ENCODE measurements at regions not wholly inside any gene's neighbourhood (a gene's known extent, or its start where the extent isn't known, plus 50 kb on each side); places are given as distances from the start of the nearest gene placed in this dataset.

GRCh38 chr5:74403771-74404170 lies 236.8 kb downstream of the ENC1 start:
- Mint-ChIP-seq H3K27me3 (ENCODE audit: insufficient read depth, unreplicated experiment) (no peaks in the 10 kb centered on the region), H3K27ac (ENCODE audit: unreplicated experiment) (no peak overlapping the region), H3K36me3 (ENCODE audit: insufficient read depth, unreplicated experiment) (no peaks in the 10 kb centered on the region), H3K4me1 (ENCODE audit: low read depth, unreplicated experiment) (peaks cover 21% of the 10 kb centered on the region), H3K9me3 (ENCODE audit: unreplicated experiment) (no peaks in the 10 kb centered on the region), H3K4me3 (ENCODE audit: unreplicated experiment) (no peak overlapping the region)
- ChIA-PET POLR2A (no interaction called here), CTCF (no interaction called here)
- H3K27me3 ChIP-seq (replicated peaks; ENCODE audit: control insufficient read depth, insufficient read depth, low read length): no peaks in the 10 kb centered on the region
- no TSS peak for BruUV-seq (replicated peaks)
- no peaks in the 10 kb centered on the region for H3K9me3 ChIP-seq
- intact Hi-C loops (cut with micrococcal nuclease; ENCODE audit: unreplicated experiment): no loop called here
- DNase-seq: no peak
- H3K4me1 ChIP-seq: peaks cover 33% of the 10 kb centered on the region
- TF ChIP-seq, protein P1, sequence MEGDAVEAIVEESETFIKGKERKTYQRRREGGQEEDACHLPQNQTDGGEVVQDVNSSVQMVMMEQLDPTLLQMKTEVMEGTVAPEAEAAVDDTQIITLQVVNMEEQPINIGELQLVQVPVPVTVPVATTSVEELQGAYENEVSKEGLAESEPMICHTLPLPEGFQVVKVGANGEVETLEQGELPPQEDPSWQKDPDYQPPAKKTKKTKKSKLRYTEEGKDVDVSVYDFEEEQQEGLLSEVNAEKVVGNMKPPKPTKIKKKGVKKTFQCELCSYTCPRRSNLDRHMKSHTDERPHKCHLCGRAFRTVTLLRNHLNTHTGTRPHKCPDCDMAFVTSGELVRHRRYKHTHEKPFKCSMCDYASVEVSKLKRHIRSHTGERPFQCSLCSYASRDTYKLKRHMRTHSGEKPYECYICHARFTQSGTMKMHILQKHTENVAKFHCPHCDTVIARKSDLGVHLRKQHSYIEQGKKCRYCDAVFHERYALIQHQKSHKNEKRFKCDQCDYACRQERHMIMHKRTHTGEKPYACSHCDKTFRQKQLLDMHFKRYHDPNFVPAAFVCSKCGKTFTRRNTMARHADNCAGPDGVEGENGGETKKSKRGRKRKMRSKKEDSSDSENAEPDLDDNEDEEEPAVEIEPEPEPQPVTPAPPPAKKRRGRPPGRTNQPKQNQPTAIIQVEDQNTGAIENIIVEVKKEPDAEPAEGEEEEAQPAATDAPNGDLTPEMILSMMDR (IDR thresholded peaks at IDR 0.05; ENCODE audit: insufficient read depth in 1 of 2, low read depth in 1 of 2, low read length in 1 of 2, severe bottlenecking in 1 of 2, unreplicated experiment in 1 of 2): no peak
- H3K4me3 ChIP-seq (ENCODE audit: low read depth, low read length): no peak overlapping the region
- no peaks in the 10 kb centered on the region; the same call in 1 of the 2 replicates for H3K36me3 ChIP-seq (ENCODE audit: control insufficient read depth, insufficient read depth, low read length)

DNA sequence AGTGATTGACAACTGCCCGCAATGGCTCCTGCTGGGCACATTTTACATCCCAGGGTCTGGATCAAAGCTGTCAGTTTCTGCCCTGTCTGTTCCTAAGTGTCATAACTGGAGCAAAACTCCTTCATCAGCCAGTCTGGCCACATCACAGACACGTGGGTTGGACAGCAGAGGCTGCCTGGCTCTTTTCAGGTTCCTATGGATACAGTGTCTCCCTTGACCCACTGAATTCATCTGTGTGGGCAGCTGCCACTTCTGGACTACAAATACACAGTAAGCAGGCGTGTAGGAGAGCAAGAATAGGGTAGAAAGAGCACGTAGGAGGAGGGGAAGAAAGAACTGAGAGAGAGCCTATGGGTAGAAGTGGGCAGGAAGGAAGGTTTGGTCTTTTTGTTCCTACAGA lies 238.0 kb downstream of the ENC1 start:
- ChIA-PET POLR2A (no interaction called here), CTCF (interaction anchor here (0.6 kb wide), 1 partner anchor 247 kb away, joined by 3 read pairs; no protein-coding TSS in a partner anchor)
- no peak overlapping the region for H3K4me3 Mint-ChIP-seq (ENCODE audit: unreplicated experiment)
- H3K9me3 ChIP-seq: no peaks in the 10 kb centered on the region
- peaks cover 14% of the 10 kb centered on the region for H3K4me1 Mint-ChIP-seq (ENCODE audit: low read depth, unreplicated experiment)
- H3K36me3 ChIP-seq (ENCODE audit: control insufficient read depth, insufficient read depth, low read length): no peaks in the 10 kb centered on the region; the same call in 1 of the 2 replicates
- H3K36me3 Mint-ChIP-seq (ENCODE audit: insufficient read depth, unreplicated experiment): no peaks in the 10 kb centered on the region
- TF ChIP-seq, protein P1 (IDR thresholded peaks at IDR 0.05; ENCODE audit: insufficient read depth in 1 of 2, low read depth in 1 of 2, low read length in 1 of 2, severe bottlenecking in 1 of 2, unreplicated experiment in 1 of 2): no peak
- DNase-seq: no peak
- no peaks in the 10 kb centered on the region for H3K9me3 Mint-ChIP-seq (ENCODE audit: unreplicated experiment)
- peaks cover 21% of the 10 kb centered on the region for H3K4me1 ChIP-seq
- no peak overlapping the region for H3K4me3 ChIP-seq (ENCODE audit: low read depth, low read length)
- BruUV-seq (replicated peaks): no TSS peak
- peak overlapping the region; percentile 42 for H3K27ac Mint-ChIP-seq (ENCODE audit: unreplicated experiment)
- H3K27me3 Mint-ChIP-seq (ENCODE audit: insufficient read depth, unreplicated experiment): no peaks in the 10 kb centered on the region
- intact Hi-C loops (cut with micrococcal nuclease; ENCODE audit: unreplicated experiment): no loop called here
- no peaks in the 10 kb centered on the region for H3K27me3 ChIP-seq (replicated peaks; ENCODE audit: control insufficient read depth, insufficient read depth, low read length)

GRCh38 chr5:74401946-74402320 lies 238.6 kb downstream of the ENC1 start:
- H3K9me3 Mint-ChIP-seq (ENCODE audit: unreplicated experiment): no peaks in the 10 kb centered on the region
- no peaks in the 10 kb centered on the region for H3K36me3 Mint-ChIP-seq (ENCODE audit: insufficient read depth, unreplicated experiment)
- H3K4me3 Mint-ChIP-seq (ENCODE audit: unreplicated experiment): no peak overlapping the region
- H3K4me1 Mint-ChIP-seq (ENCODE audit: low read depth, unreplicated experiment): peaks cover 15% of the 10 kb centered on the region
- Histone ChIP-seq H3K27me3 (replicated peaks; ENCODE audit: control insufficient read depth, insufficient read depth, low read length) (no peaks in the 10 kb centered on the region), H3K36me3 (ENCODE audit: control insufficient read depth, insufficient read depth, low read length) (no peaks in the 10 kb centered on the region; the same call in 1 of the 2 replicates), H3K9me3 (no peaks in the 10 kb centered on the region), H3K4me1 (peaks cover 15% of the 10 kb centered on the region), H3K4me3 (ENCODE audit: low read depth, low read length) (no peak overlapping the region)
- intact Hi-C loops (cut with micrococcal nuclease; ENCODE audit: unreplicated experiment): no loop called here
- TF ChIP-seq, protein P1 (IDR thresholded peaks at IDR 0.05; ENCODE audit: insufficient read depth in 1 of 2, low read depth in 1 of 2, low read length in 1 of 2, severe bottlenecking in 1 of 2, unreplicated experiment in 1 of 2): no peak
- H3K27ac Mint-ChIP-seq (ENCODE audit: unreplicated experiment): peak overlapping the region; percentile 42
- CTCF ChIA-PET: no interaction called here
- POLR2A ChIA-PET: no interaction called here
- H3K27me3 Mint-ChIP-seq (ENCODE audit: insufficient read depth, unreplicated experiment): no peaks in the 10 kb centered on the region
- no peak for DNase-seq
- no TSS peak for BruUV-seq (replicated peaks)
